Panc1 (cell line): ENCODE measurements at regions not wholly inside any gene's neighbourhood (a gene's known extent, or its start where the extent isn't known, plus 50 kb on each side); places are given as distances from the start of the nearest gene placed in this dataset.
A peak's percentile ranks its signal among the peaks of the same experiment; 100 is the strongest.

ENCODE experiments used
- ATAC-seq: fragments of 200-7000 bp; cut with Tn5 transposase; 2 replicates; pipeline ENCODE4 v1.9.1; 2020; ENCODE audit warnings: mild to moderate bottlenecking, moderate library complexity
- BruUV-seq: library from RNA; stranded (reverse); fragments of 400-500 nt; replicated peaks from 2 replicates; lab custom pipeline; 2021; lab: Mats Ljungman, UMichigan
- CTCF ChIA-PET: fragments of 300-600 bp; sonication (Branson Sonifier 250); formaldehyde crosslinking; loops from one replicate; lab custom pipeline; 2022; ENCODE audit warnings: antibody characterized with exemption; lab: Charles Lee
- POLR2A ChIA-PET: fragments of 300-600 bp; sonication (Branson Sonifier 250); formaldehyde crosslinking; loops from one replicate; lab custom pipeline; 2022; ENCODE audit warnings: antibody characterized with exemption; lab: Charles Lee
- DNase-seq: peaks from one replicate; pipeline ENCODE4 v3.0.0-alpha.2; 2010; ENCODE audit warnings: low read depth, low spot score
- H3K27ac ChIP-seq: 2 replicates; pipeline ENCODE4 v1.5.1; 2011; ENCODE audit warnings: mild to moderate bottlenecking, low read length, inconsistent platforms
- H3K27me3 ChIP-seq: fragments of 200-500 bp; sonication (Bioruptor generic); 2 replicates; pipeline ENCODE4 v1.6.0; 2014; ENCODE audit warnings: low read length, inconsistent platforms; ENCODE audit not compliant: control insufficient read depth, insufficient read depth
- H3K36me3 ChIP-seq: fragments of 200-500 bp; sonication (Bioruptor generic); 2 replicates; pipeline ENCODE4 v1.5.1; 2014; ENCODE audit warnings: inconsistent platforms, mild to moderate bottlenecking, low read length, moderate library complexity; ENCODE audit not compliant: control insufficient read depth, insufficient read depth
- H3K4me1 ChIP-seq: 2 replicates; pipeline ENCODE4 v1.5.1; 2011; ENCODE audit warnings: inconsistent platforms, mild to moderate bottlenecking, low read length, moderate library complexity; ENCODE audit not compliant: control insufficient read depth, insufficient read depth
- H3K4me3 ChIP-seq, 2 experiments: 2 replicates each; pipeline ENCODE4 v1.5.1; 2011 to 2012; ENCODE audit warnings: low read depth in 2 of 2, low read length in 2 of 2, mild to moderate bottlenecking in 2 of 2, inconsistent platforms in 1 of 2, moderate library complexity in 1 of 2
- H3K9me3 ChIP-seq: fragments of 200-500 bp; sonication (Bioruptor generic); 2 replicates; pipeline ENCODE4 v1.5.1; 2014; ENCODE audit warnings: low read depth, mild to moderate bottlenecking, inconsistent platforms, low read length, moderate library complexity; ENCODE audit not compliant: control insufficient read depth, insufficient read depth
- POLR2AphosphoS5 ChIP-seq: IDR thresholded peaks from 2 replicates; pipeline ENCODE4 v1.6.1; 2012; ENCODE audit warnings: mild to moderate bottlenecking, low read depth, low read length, moderate library complexity
- SIN3A ChIP-seq: IDR thresholded peaks from 2 replicates; pipeline ENCODE4 v1.6.1; 2012; ENCODE audit warnings: low read depth, mild to moderate bottlenecking, low read length, moderate library complexity, borderline replicate concordance; ENCODE audit not compliant: insufficient read depth
- TCF7L2 ChIP-seq: IDR thresholded peaks from 2 replicates; pipeline ENCODE4 v1.6.1; 2011; ENCODE audit warnings: mild to moderate bottlenecking, low read depth, low read length, inconsistent platforms
- in situ Hi-C: cut with HindIII; loops from 2 replicates; pipeline ENCODE4 v1.10.0; 2016; ENCODE audit warnings: low sequenced_read_pairs, low pct_unique_long_range_greater_than_20kb
- intact Hi-C: fragments of 100-400 bp; cut with micrococcal nuclease; formaldehyde crosslinking; loops from one replicate; pipeline ENCODE4 v1.10.0; 2022; ENCODE audit not compliant: unreplicated experiment
- TF ChIP-seq, protein P1 (sequence below), 2 experiments: IDR thresholded peaks; 2 replicates each; pipeline ENCODE4 v1.6.1; 2011 to 2012; ENCODE audit warnings: low read depth in 2 of 2, control low read depth in 1 of 2, low read length in 1 of 2, mild to moderate bottlenecking in 1 of 2, moderate library complexity in 1 of 2; ENCODE audit not compliant: insufficient read depth in 1 of 2
- TF ChIP-seq, protein P2 (sequence below): fragments of 450-650 bp; IDR thresholded peaks from 2 replicates; pipeline ENCODE4 v1.5.1; 2017; ENCODE audit warnings: mild to moderate bottlenecking

DNA sequence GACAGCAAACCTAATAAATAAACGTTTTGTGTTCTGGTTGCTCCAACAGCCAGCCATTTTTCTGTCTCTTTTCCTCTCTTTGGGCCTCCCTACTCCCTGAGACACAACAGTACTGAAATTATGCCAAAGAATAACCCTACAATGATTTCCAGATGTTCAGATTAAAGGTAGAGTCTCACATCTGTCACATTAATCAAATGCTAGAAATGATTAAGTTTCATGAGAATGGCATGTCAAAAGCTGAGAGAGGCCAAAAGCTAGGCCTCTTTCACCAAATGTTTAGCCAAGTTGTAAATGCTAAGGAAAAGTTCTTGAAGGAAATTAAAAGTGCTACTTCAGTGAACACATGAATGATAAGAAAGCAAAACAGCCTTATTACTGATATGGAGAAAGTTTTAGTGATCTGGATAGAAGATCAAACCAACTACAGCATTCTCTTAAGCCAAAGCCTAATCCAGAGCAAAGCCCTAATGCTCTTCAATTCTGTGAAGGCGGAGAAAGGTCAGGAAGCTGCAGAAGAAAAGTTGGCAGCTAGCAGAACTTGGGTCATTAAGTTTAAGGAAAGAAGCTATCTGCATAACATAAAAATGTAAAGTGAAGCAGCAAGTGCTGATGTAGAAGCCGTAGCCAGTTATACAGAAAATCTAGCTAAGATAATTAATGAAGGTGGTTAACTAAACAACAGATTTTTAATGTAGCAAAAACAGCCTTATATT, 182.1 kb upstream of the NUDT6 start:
- Histone ChIP-seq H3K36me3 (no peaks in the 10 kb centered on the region), H3K4me3 (no peak overlapping the region), H3K27me3 (no peaks in the 10 kb centered on the region), H3K4me1 (no peaks in the 10 kb centered on the region; the same call in 1 of the 2 replicates), H3K9me3 (no peaks in the 10 kb centered on the region), H3K27ac (peak overlapping the region; percentile 79; the same call in 1 of the 2 replicates)
- POLR2A ChIA-PET: no interaction called here
- CTCF ChIA-PET: interaction anchor here (0.6 kb wide), 1 partner anchor 16 kb away, joined by 5 read pairs; no protein-coding TSS in a partner anchor
- TF ChIP-seq POLR2AphosphoS5: no peak
- TF ChIP-seq, protein P1, sequence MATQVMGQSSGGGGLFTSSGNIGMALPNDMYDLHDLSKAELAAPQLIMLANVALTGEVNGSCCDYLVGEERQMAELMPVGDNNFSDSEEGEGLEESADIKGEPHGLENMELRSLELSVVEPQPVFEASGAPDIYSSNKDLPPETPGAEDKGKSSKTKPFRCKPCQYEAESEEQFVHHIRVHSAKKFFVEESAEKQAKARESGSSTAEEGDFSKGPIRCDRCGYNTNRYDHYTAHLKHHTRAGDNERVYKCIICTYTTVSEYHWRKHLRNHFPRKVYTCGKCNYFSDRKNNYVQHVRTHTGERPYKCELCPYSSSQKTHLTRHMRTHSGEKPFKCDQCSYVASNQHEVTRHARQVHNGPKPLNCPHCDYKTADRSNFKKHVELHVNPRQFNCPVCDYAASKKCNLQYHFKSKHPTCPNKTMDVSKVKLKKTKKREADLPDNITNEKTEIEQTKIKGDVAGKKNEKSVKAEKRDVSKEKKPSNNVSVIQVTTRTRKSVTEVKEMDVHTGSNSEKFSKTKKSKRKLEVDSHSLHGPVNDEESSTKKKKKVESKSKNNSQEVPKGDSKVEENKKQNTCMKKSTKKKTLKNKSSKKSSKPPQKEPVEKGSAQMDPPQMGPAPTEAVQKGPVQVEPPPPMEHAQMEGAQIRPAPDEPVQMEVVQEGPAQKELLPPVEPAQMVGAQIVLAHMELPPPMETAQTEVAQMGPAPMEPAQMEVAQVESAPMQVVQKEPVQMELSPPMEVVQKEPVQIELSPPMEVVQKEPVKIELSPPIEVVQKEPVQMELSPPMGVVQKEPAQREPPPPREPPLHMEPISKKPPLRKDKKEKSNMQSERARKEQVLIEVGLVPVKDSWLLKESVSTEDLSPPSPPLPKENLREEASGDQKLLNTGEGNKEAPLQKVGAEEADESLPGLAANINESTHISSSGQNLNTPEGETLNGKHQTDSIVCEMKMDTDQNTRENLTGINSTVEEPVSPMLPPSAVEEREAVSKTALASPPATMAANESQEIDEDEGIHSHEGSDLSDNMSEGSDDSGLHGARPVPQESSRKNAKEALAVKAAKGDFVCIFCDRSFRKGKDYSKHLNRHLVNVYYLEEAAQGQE (IDR thresholded peaks at IDR 0.05; ENCODE audit: insufficient read depth in 1 of 2, low read depth in 2 of 2, low read length in 1 of 2): no peak
- TF ChIP-seq SIN3A: no peak
- TF ChIP-seq, protein P2, sequence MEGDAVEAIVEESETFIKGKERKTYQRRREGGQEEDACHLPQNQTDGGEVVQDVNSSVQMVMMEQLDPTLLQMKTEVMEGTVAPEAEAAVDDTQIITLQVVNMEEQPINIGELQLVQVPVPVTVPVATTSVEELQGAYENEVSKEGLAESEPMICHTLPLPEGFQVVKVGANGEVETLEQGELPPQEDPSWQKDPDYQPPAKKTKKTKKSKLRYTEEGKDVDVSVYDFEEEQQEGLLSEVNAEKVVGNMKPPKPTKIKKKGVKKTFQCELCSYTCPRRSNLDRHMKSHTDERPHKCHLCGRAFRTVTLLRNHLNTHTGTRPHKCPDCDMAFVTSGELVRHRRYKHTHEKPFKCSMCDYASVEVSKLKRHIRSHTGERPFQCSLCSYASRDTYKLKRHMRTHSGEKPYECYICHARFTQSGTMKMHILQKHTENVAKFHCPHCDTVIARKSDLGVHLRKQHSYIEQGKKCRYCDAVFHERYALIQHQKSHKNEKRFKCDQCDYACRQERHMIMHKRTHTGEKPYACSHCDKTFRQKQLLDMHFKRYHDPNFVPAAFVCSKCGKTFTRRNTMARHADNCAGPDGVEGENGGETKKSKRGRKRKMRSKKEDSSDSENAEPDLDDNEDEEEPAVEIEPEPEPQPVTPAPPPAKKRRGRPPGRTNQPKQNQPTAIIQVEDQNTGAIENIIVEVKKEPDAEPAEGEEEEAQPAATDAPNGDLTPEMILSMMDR: no peak
- no peak for TF ChIP-seq TCF7L2
- intact Hi-C loops: loop anchor here (5.0 to 10.0 kb wide), 3 partner anchors 288 to 1160 kb away; no protein-coding TSS in a partner anchor
- no TSS peak for BruUV-seq
- DNase-seq: no peak
- no peak for ATAC-seq
- in situ Hi-C loops: no loop called here

DNA sequence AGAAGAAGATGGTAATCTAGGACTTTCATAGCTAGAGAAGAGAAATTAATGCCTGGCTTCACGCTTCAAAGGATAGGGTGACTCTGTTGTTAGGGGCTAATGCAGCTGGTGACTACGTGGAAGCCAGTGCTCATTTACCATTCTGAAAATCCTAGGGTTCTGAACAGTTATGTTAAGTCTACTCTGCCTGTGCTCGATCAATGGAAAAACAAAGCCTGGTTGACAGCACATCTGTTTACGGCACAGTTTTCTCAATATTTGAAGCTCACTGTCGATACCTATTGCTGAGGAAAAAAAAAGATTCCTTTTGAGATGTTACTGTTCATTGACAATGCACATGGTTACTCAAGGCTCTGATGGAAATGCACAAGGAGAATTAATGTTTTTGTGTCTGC, 182.6 kb upstream of the NUDT6 start:
- BruUV-seq: no TSS peak
- intact Hi-C loops (loop anchor here (10.0 kb wide), 1 partner anchor 1160 kb away; no protein-coding TSS in a partner anchor), in situ Hi-C loops (no loop called here)
- Histone ChIP-seq H3K4me3 (no peak overlapping the region), H3K9me3 (no peaks in the 10 kb centered on the region), H3K4me1 (no peaks in the 10 kb centered on the region; the same call in 1 of the 2 replicates), H3K36me3 (no peaks in the 10 kb centered on the region), H3K27me3 (no peaks in the 10 kb centered on the region), H3K27ac (peak overlapping the region; percentile 79; the same call in 1 of the 2 replicates)
- no peak for ATAC-seq
- POLR2A ChIA-PET: no interaction called here
- TF ChIP-seq POLR2AphosphoS5: no peak
- TF ChIP-seq, protein P2: no peak
- TF ChIP-seq, protein P1 (IDR thresholded peaks at IDR 0.05; ENCODE audit: insufficient read depth in 1 of 2, low read depth in 2 of 2, low read length in 1 of 2): no peak
- TF ChIP-seq TCF7L2: no peak
- TF ChIP-seq SIN3A: no peak
- DNase-seq: no peak
- CTCF ChIA-PET: interaction anchor here (0.6 kb wide), 1 partner anchor 16 kb away, joined by 5 read pairs; no protein-coding TSS in a partner anchor
